Sciatic nerve (tissue), 2 donors: ENCODE measurements at regions not wholly inside any gene's neighbourhood (a gene's known extent, or its start where the extent isn't known, plus 50 kb on each side); places are given as distances from the start of the nearest gene placed in this dataset.

ENCODE experiments used
- ATAC-seq: fragments of 200-7000 bp; cut with Tn5 transposase; one replicate; pipeline ENCODE4 v1.9.1; 2020; ENCODE audit warnings: mild to moderate bottlenecking, moderate library complexity
- DNase-seq: peaks from one replicate; pipeline ENCODE4 v3.0.0-alpha.2; 2020; ENCODE audit warnings: low spot score
- intact Hi-C: fragments of 100-400 bp; cut with DNase I; formaldehyde crosslinking; loops from one replicate; pipeline ENCODE4 v1.14.2; 2022
- donor health status: DM: no; HTN: no; CAD: no.
- donor health status: DM: no; HTN: no; CAD: no.

DNA sequence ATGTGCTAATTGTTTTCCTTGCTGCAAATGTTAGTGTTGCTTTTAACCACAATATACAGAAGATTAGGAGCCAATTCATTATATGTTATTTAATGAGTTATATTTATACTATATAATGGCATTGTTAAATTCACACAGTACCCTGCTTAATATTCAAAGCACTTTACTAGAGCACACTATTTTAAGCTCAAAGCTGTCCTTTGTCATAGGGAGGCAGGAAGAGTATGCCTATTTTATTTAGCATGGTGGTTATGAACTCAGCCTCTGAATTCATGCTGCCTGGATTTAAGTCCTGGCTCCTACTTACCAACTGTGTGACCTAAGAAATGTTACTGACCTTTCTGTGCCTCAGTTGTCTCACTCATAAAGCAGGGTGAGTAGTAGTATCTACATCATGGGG, 80.5 kb downstream of the FASTKD2 start:
- intact Hi-C loops: no loop called here
- DNase-seq (no peak), ATAC-seq (no peak)

GRCh38 chr2:206846331-206846730, 80.9 kb downstream of the FASTKD2 start:
- ATAC-seq: no peak
- DNase-seq: no peak
- intact Hi-C loops: no loop called here

DNA sequence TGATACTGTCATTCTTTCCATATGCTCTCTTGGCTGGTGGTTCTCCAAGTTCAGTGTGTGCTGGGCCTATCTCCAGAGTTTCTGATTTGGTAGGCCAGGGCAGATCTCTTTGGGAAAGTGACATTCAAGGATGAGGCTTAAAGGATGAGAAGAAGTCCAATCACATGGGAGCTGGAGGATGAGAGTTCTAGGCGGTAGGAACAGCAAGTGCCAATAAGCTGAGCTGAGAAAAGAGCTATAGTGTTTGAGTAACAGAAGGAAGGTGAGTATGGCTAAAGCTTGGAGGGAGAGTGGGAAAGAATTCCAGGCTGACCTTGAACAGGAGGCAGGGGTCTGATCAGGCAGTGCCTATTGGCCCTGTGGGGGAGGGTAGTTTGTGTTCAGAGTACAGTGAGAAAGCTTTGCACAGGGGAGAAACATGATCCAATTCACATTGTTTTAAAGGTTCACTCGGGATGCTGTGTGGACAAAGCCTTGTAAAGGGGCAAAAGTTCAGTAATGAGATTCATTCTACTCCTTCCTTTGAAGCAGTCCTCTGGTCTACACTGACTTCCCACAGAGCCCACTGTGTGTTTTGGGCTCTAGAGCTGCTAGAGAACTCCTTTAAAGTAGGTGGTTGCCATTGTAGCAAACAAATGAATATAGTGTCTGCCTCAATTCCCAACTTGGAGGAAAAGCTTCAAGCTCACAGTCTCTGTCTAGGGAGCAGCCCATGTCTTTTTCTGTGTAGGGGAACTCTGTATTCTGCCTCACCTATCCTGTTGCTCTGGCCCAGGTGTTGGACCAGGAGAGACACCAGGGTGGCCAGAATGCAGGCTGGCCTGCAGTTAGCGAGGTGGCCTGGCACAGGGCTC, 81.8 kb downstream of the FASTKD2 start:
- ATAC-seq (no peak), DNase-seq (no peak)
- intact Hi-C loops: no loop called here

- no peak for ATAC-seq
- intact Hi-C loops: no loop called here
- DNase-seq: no peak
These were observed 85.0 kb downstream of the FASTKD2 start for GRCh38 chr2:206850369-206850768.

- DNase-seq (no peak), ATAC-seq (no peak)
- intact Hi-C loops: no loop called here
These were observed 86.1 kb downstream of the FASTKD2 start for GRCh38 chr2:206851521-206851920.

GRCh38 chr2:206853915-206854314, 85.4 kb upstream of the CPO start:
- intact Hi-C loops: no loop called here
- ATAC-seq: no peak

GRCh38 chr2:206855585-206856433, 83.5 kb upstream of the CPO start:
- DNase-seq: no peak
- ATAC-seq: no peak
- intact Hi-C loops: no loop called here

More at GRCh38 chr2:206853915-206854314, 85.4 kb upstream of the CPO start:
- DNase-seq: no peak

GRCh38 chr2:206856513-206856912, 82.8 kb upstream of the CPO start:
- DNase-seq: no peak
- intact Hi-C loops: no loop called here
- no peak for ATAC-seq

- no peak for ATAC-seq
These were observed 80.5 kb upstream of the CPO start for GRCh38 chr2:206858687-206859329.

DNA sequence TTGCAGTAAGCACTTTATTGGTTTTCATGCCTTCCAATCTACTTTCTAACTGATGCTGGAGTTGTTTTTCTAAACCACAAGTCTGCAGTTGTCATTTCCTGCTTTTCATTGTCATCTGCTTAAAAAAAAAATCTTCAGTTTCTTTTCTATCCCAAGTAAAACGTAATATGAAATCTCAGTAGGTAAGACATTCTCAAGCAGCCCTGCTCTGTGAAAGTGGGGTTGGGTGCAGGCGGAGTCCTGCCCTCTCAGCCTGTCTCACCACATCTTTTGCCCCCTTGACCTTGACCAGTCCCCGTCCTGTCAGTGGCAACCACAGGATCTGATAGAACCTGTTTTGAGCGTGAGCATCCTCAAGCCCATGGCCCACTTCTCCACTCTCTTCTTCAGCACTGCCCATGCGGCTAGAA, 80.0 kb upstream of the CPO start:
- intact Hi-C loops: no loop called here
- no peak for DNase-seq

More at GRCh38 chr2:206858687-206859329, 80.5 kb upstream of the CPO start:
- intact Hi-C loops: no loop called here
- no peak for DNase-seq

DNA sequence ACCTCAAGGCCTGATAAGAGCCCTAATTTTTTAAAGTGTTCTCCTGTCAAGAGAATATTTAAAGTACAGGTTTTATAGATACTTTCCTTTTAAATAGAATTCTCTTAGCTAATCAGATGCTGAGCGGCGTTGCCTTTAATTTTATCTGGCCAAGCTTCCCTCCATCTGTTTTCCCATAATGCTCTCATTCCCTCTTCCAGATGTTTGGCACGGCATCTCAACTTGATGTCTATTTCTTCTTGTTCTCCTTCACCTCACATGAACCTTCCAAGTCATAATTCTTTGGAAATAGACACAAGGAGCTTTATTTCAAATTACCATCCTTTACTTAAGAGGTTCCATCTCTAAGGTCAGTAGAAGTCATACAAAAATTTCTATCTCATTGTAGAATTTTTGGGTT, 76.1 kb upstream of the CPO start:
- intact Hi-C loops: no loop called here
- ATAC-seq: peak; percentile 95
- DNase-seq: no peak

More for the DNA sequence above, 80.0 kb upstream of the CPO start:
- ATAC-seq: no peak

DNA sequence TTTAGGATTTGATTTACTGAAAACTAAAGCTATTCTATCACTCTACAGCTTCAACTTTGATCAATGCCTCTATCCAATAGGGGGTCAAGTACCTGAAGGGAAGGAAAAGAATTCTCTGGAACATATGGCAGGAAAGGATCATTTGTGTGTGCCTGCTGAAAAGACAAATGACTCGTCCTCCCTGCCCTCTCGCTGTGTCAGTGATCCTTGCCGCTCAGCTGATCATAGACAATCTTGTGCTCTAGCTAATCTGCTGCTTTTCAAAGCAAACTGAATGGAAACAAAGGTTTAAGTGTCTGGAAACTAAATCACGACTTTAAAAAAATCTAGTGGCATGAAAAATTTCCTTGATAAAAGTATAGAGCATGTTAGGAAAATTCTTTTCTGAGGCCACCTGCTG, 75.6 kb upstream of the CPO start:
- ATAC-seq (peak; percentile 61), DNase-seq (no peak)
- intact Hi-C loops: no loop called here

DNA sequence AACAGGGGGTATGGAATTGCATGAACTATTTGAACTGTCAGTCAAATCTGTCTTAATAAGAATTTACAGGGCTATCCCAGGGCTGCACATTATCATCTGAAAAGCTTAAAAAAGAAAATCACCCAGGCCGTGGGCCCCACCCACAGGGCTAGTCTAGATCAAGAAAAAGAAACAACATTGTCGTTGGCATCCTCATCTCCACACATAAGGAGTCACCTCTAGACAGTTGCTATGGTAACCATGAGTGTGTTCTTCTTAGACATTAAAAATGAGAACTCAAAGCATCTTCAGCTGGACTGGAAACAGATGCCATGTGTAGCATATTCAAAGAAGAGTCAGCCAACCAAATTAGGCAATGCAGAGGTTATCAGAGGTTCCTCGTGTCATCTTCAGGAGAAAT, 72.3 kb upstream of the CPO start:
- ATAC-seq: no peak
- intact Hi-C loops: no loop called here
- DNase-seq: no peak

DNA sequence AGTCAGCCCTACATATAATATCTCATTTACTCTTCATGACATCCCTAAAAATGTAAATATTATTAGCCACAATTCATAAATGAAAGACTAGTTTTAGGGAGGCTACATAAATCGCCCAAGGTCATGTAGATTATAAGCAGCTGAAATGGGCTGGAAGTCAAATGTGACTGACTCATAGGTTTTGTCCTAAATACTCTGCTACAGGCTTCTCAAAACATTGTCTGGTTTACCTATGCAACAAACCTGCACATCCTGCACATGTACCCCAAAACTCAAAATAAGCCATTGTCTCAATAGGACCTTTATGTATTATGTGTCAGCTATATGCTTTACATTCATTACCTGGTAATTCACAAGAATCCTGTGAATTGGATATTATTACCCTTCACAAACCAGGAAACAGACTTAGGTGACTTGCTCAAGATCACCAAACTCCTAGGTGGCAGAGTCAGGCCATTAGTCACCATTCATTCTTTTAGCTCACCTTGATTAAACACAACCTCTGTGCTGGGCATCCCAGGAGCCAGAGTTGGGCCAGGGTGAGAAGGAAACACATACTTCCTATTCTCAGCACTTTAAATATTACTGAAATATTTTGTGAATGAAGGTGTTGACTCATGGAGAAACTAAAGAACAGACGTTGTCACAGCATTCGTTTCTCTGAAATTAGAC, 69.4 kb upstream of the CPO start:
- DNase-seq (no peak), ATAC-seq (no peak)
- intact Hi-C loops: no loop called here

GRCh38 chr2:206873423-206873822, 65.9 kb upstream of the CPO start:
- intact Hi-C loops: no loop called here
- DNase-seq (no peak), ATAC-seq (no peak)

DNA sequence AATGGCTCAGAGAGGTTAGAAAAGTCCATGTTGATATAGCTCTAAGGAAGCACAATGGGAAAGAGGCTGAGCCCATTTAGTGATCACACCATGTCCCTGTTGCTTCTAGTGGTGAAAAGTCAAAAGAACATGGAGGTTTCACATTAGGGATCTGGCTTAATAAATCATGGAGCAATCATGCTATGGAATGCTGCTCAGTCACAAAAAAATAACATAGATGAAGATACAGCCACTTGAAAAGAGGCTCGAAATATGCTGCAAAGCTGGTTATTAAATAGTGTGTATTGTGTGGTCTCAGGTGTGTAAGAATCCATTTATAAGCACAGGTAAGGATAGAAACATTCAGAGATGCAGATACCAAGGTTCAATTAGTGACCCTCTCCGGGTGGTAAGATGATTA, 63.6 kb upstream of the CPO start:
- DNase-seq (no peak), ATAC-seq (no peak)
- intact Hi-C loops: no loop called here

GRCh38 chr2:206876216-206876860, 63.0 kb upstream of the CPO start:
- intact Hi-C loops: no loop called here
- ATAC-seq (no peak), DNase-seq (no peak)

GRCh38 chr2:206881708-206882410, 57.5 kb upstream of the CPO start:
- intact Hi-C loops: no loop called here
- DNase-seq: no peak
- ATAC-seq: peak; percentile 80
